Testis (tissue), 2 donors: ENCODE measurements at regions not wholly inside any gene's neighbourhood (a gene's known extent, or its start where the extent isn't known, plus 50 kb on each side); places are given as distances from the start of the nearest gene placed in this dataset.

Experiments
- DNase-seq: peaks from one replicate; pipeline ENCODE4 v3.0.0-alpha.2; 2019
- H3K27ac ChIP-seq, 2 donors: fragments of 200-600 bp; sonication (generic); one replicate each; pipeline ENCODE4 v1.5.1; 2019
- H3K27me3 ChIP-seq: fragments of 200-600 bp; sonication (generic); one replicate; pipeline ENCODE4 v1.5.1; 2019
- H3K36me3 ChIP-seq: fragments of 200-600 bp; sonication (generic); one replicate; pipeline ENCODE4 v1.5.1; 2017; ENCODE audit warnings: low read depth; ENCODE audit errors: missing control alignments
- H3K4me1 ChIP-seq: fragments of 200-600 bp; sonication (generic); one replicate; pipeline ENCODE4 v1.5.1; 2019
- H3K4me3 ChIP-seq, 2 donors: fragments of 200-600 bp; sonication (generic); one replicate each; pipeline ENCODE4 v1.5.1; 2017 to 2019
- H3K9me3 ChIP-seq: fragments of 200-600 bp; sonication (generic); one replicate; pipeline ENCODE4 v1.5.1; 2017
- CTCF ChIP-seq, 3 experiments: fragments of 450-650 bp in 2 of 3; fragments of 200-600 bp in 1 of 3; sonication (generic) in 1 of 3; IDR thresholded peaks; one replicate each; pipeline ENCODE4 v1.5.1; 2016 to 2019; ENCODE audit warnings: antibody characterized with exemption in 3 of 3, mild to moderate bottlenecking in 2 of 3, moderate library complexity in 1 of 3
- POLR2A ChIP-seq: fragments of 450-650 bp; IDR thresholded peaks from one replicate; pipeline ENCODE4 v1.6.1; 2017; ENCODE audit warnings: antibody characterized with exemption, mild to moderate bottlenecking, moderate library complexity
- WGBS, 2 donors: methylation state at CpG; one replicate each; pipeline ENCODE4 v1.1.5; 2018; 5-methylcytosine and 5-hydroxymethylcytosine counted together
- intact Hi-C: fragments of 100-400 bp; cut with DNase I; formaldehyde crosslinking; loops from one replicate; pipeline ENCODE4 v1.15.1; 2023; ENCODE audit warnings: low total_unique reads

- Histone ChIP-seq H3K9me3 (no peaks in the 10 kb centered on the region), H3K4me3 (no peak overlapping the region), H3K36me3 (no peaks in the 10 kb centered on the region), H3K27ac (no peak overlapping the region), H3K4me1 (no peaks in the 10 kb centered on the region), H3K27me3 (no peaks in the 10 kb centered on the region)
- intact Hi-C loops = no loop called here
- DNase-seq = no peak
- 84 to 87% methylated on average over 2 of the region's 2 CpGs for WGBS, 2 donors
- TF ChIP-seq CTCF (IDR thresholded peaks at IDR 0.05) = no peak
- no peak for TF ChIP-seq POLR2A
These were observed 129.1 kb downstream of the SLC17A6 start for GRCh38 chr11:22467248-22467647.

GRCh38 chr11:22466809-22467208, 128.6 kb downstream of the SLC17A6 start:
- no peaks in the 10 kb centered on the region for H3K36me3 ChIP-seq
- no peak overlapping the region for H3K27ac ChIP-seq
- H3K4me3 ChIP-seq = no peak overlapping the region
- H3K27me3 ChIP-seq = no peaks in the 10 kb centered on the region
- H3K9me3 ChIP-seq = no peaks in the 10 kb centered on the region
- whole genome bisulfite sequencing, 2 donors = 81 to 92% methylated on average over 9 of the region's 9 CpGs
- TF ChIP-seq POLR2A (no peak), CTCF (IDR thresholded peaks at IDR 0.05) (no peak)
- intact Hi-C loops = no loop called here
- no peak for DNase-seq
- H3K4me1 ChIP-seq = no peaks in the 10 kb centered on the region

DNA sequence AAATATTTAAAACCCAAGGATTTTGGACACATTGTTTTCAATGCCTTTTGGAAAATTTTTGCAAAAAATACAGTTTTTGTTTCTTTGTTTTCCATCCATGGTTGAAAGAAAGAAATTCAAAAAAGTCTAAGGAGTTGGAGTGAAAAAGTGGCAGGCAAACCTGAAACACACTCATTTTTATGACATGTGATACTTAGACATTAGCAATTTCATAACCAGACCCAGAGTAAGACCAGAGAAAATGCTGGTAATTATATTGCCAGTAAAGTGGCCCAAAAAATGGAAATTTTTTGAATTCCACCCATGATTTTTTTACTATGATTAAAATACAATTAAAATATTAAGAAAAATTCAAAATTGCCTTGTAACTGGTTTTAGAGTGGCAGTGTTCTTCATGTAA, 128.2 kb downstream of the SLC17A6 start:
- Histone ChIP-seq H3K4me3 (no peak overlapping the region), H3K4me1 (no peaks in the 10 kb centered on the region), H3K36me3 (no peaks in the 10 kb centered on the region), H3K27ac (no peak overlapping the region), H3K9me3 (no peaks in the 10 kb centered on the region), H3K27me3 (no peaks in the 10 kb centered on the region)
- intact Hi-C loops = no loop called here
- DNase-seq = no peak
- TF ChIP-seq POLR2A (no peak), CTCF (IDR thresholded peaks at IDR 0.05) (no peak)

DNA sequence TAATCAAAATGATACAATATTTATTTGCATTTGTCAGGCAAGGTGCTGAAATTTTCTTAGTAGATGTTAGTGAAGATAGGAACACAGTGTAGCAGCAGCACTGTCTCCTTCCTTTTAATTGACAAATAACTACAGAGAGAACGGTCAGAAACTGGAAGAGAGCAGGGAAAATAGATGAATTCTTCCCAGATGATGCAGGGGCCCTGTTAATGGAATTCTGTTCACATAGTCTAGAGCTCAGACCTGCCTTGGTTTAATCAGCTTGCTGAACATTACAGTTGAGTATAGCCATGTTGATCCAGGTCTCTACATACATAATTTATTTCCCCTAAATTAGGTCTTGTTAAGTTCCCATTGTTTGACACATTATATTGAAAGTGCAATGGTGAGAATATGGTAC, 127.4 kb downstream of the SLC17A6 start:
- Histone ChIP-seq H3K4me3 (no peak overlapping the region), H3K27ac (no peak overlapping the region), H3K36me3 (no peaks in the 10 kb centered on the region), H3K9me3 (no peaks in the 10 kb centered on the region), H3K4me1 (no peaks in the 10 kb centered on the region), H3K27me3 (no peaks in the 10 kb centered on the region)
- intact Hi-C loops = no loop called here
- WGBS, 2 donors = 76 to 81% methylated on average over 1 of the region's 1 CpG
- no peak for DNase-seq
- TF ChIP-seq CTCF (IDR thresholded peaks at IDR 0.05) (no peak), POLR2A (no peak)

DNA sequence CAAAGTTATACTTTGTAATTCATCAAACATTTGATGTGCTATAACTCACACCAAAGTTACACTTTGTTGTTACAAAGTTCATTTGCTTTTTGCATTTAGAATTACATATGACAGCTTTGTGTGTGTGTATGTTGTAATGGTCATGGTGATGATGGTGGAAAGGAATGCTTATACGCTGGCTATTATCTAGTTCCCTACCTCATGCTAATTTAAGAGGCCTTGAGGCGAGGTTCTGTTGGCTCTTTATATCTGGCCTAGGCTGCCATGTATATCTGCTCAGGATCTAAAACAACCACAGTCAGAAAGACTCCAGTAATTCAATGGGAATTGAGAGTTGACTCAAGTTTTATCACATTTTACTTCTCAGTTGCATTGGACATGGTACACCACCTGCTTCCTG, 123.4 kb downstream of the SLC17A6 start:
- intact Hi-C loops = no loop called here
- H3K27ac ChIP-seq = no peak overlapping the region
- H3K27me3 ChIP-seq = no peaks in the 10 kb centered on the region
- TF ChIP-seq POLR2A = no peak
- TF ChIP-seq CTCF (IDR thresholded peaks at IDR 0.05) = no peak
- DNase-seq = no peak
- H3K4me1 ChIP-seq = no peaks in the 10 kb centered on the region
- no peak overlapping the region for H3K4me3 ChIP-seq
- 47 to 86% methylated on average over 2 of the region's 2 CpGs for WGBS, 2 donors
- H3K9me3 ChIP-seq = no peaks in the 10 kb centered on the region
- H3K36me3 ChIP-seq = no peaks in the 10 kb centered on the region
